ENCODE measurements at regions not wholly inside any gene's neighbourhood (a gene's known extent, or its start where the extent isn't known, plus 50 kb on each side); places are given as distances from the start of the nearest gene placed in this dataset.
"Not testable (repeated sequence)": the region's sequence is repeated elsewhere in the genome, so short reads cannot be mapped to it uniquely, and the experiment has no call there.

- no peak for DNase-seq
Measured at GRCh38 chr21:35178098-35178497, 129.0 kb upstream of the RUNX1 start.

GRCh38 chr21:35172231-35172630 is 123.1 kb upstream of the RUNX1 start:
- DNase-seq, result no peak

- no peak for DNase-seq
Measured at GRCh38 chr21:35171385-35171784, 122.3 kb upstream of the RUNX1 start.

- no peak for DNase-seq
Measured at GRCh38 chr21:35170818-35171217, 121.7 kb upstream of the RUNX1 start.

- DNase-seq, result no peak
Measured at GRCh38 chr21:35170244-35170643, 121.1 kb upstream of the RUNX1 start.

- no peak for DNase-seq
Measured at GRCh38 chr21:35169574-35169973, 120.5 kb upstream of the RUNX1 start.

- no peak for DNase-seq
Measured at GRCh38 chr21:35168735-35169134, 119.6 kb upstream of the RUNX1 start.

GRCh38 chr21:35164971-35165483 is 115.9 kb upstream of the RUNX1 start:
- DNase-seq, result no peak

GRCh38 chr21:35164380-35164779 is 115.3 kb upstream of the RUNX1 start:
- no peak for DNase-seq

GRCh38 chr21:35163411-35163810 is 114.3 kb upstream of the RUNX1 start:
- DNase-seq, result no peak

- no peak for DNase-seq
Measured at GRCh38 chr21:35162831-35163230, 113.7 kb upstream of the RUNX1 start.

GRCh38 chr21:35159881-35160280 is 110.8 kb upstream of the RUNX1 start:
- no peak for DNase-seq

- DNase-seq, result not testable (repeated sequence)
Measured at GRCh38 chr21:35157374-35157773, 108.3 kb upstream of the RUNX1 start.

GRCh38 chr21:35156293-35157278 is 107.5 kb upstream of the RUNX1 start:
- DNase-seq, result no peak

- no peak for DNase-seq
Measured at GRCh38 chr21:35154788-35155187, 105.7 kb upstream of the RUNX1 start.

GRCh38 chr21:35153671-35154070 is 104.6 kb upstream of the RUNX1 start:
- DNase-seq, result no peak

GRCh38 chr21:35150562-35151226 is 101.6 kb upstream of the RUNX1 start:
- DNase-seq, result no peak

- DNase-seq, result no peak
Measured at GRCh38 chr21:35149698-35150097, 100.6 kb upstream of the RUNX1 start.

GRCh38 chr21:35147439-35147838 is 98.3 kb upstream of the RUNX1 start:
- no peak for DNase-seq

- no peak for DNase-seq
Measured at GRCh38 chr21:35145626-35146233, 96.6 kb upstream of the RUNX1 start.

GRCh38 chr21:35144978-35145377 is 95.9 kb upstream of the RUNX1 start:
- DNase-seq, result no peak

GRCh38 chr21:35142036-35142815 is 93.1 kb upstream of the RUNX1 start:
- no peak for DNase-seq

- DNase-seq, result no peak
Measured at GRCh38 chr21:35139382-35139715, 90.2 kb upstream of the RUNX1 start.

Measured in NCI-H446 (cell line).